HEK293 (cell line): ENCODE measurements at regions not wholly inside any gene's neighbourhood (a gene's known extent, or its start where the extent isn't known, plus 50 kb on each side); places are given as distances from the start of the nearest gene placed in this dataset.

Source experiments
- ZNF777 ChIP-seq: fragments of 450-650 bp; formaldehyde crosslinking; IDR thresholded peaks from 2 replicates; pipeline ENCODE4 v1.5.1; 2017; ENCODE audit warnings: missing biosample characterization, missing genetic modification characterization, borderline replicate concordance
- TF ChIP-seq, protein P1 (sequence below): fragments of 450-650 bp; formaldehyde crosslinking; IDR thresholded peaks from 2 replicates; pipeline ENCODE4 v1.5.1; 2016; ENCODE audit warnings: missing biosample characterization, missing genetic modification characterization

DNA sequence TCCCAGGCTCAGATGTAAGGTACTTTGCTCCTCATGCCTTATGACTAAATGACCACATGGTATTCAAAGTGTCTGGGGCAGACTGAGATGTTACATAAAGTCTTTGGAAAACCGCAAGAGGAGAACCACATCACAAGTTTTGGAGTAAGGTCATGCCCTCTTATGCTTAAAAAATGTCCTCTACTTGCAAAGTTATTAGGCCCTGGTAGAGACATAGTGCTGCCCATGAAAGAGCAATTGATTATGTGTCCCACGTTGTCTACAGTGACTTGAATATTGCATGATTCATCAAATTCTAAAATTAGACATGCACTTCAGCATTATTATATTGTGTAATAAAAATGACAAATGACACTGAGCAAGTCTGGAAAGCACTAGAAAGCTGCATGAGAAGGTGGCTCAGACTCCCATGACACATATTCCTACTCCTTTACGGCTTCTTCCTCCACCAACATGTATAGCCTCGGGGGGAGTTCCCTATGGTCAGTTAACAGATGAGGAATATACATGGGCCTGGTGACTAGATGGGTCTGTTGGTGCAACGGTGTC lies 602.6 kb upstream of the VRK2 start:
- TF ChIP-seq ZNF777 (tag by site-specific recombination) = no peak
- TF ChIP-seq, protein P1, sequence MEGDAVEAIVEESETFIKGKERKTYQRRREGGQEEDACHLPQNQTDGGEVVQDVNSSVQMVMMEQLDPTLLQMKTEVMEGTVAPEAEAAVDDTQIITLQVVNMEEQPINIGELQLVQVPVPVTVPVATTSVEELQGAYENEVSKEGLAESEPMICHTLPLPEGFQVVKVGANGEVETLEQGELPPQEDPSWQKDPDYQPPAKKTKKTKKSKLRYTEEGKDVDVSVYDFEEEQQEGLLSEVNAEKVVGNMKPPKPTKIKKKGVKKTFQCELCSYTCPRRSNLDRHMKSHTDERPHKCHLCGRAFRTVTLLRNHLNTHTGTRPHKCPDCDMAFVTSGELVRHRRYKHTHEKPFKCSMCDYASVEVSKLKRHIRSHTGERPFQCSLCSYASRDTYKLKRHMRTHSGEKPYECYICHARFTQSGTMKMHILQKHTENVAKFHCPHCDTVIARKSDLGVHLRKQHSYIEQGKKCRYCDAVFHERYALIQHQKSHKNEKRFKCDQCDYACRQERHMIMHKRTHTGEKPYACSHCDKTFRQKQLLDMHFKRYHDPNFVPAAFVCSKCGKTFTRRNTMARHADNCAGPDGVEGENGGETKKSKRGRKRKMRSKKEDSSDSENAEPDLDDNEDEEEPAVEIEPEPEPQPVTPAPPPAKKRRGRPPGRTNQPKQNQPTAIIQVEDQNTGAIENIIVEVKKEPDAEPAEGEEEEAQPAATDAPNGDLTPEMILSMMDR (tag by site-specific recombination) = no peak
